GM12865 (cell line): ENCODE measurements at regions not wholly inside any gene's neighbourhood (a gene's known extent, or its start where the extent isn't known, plus 50 kb on each side); places are given as distances from the start of the nearest gene placed in this dataset.

Source experiments
- DNase-seq: peaks from one replicate; pipeline ENCODE4 v3.0.0; 2010; ENCODE audit warnings: low read depth
- H3K4me3 ChIP-seq: 2 replicates; pipeline ENCODE4 v1.5.1; 2011; ENCODE audit warnings: mild to moderate bottlenecking, low read depth, low read length, control low read depth
- TF ChIP-seq, protein P1 (sequence below): IDR thresholded peaks from 2 replicates; pipeline ENCODE4 v1.5.1; 2011; ENCODE audit warnings: low read length, control low read depth, low read depth, inconsistent platforms; ENCODE audit not compliant: insufficient read depth; ENCODE audit errors: missing control alignments

DNA sequence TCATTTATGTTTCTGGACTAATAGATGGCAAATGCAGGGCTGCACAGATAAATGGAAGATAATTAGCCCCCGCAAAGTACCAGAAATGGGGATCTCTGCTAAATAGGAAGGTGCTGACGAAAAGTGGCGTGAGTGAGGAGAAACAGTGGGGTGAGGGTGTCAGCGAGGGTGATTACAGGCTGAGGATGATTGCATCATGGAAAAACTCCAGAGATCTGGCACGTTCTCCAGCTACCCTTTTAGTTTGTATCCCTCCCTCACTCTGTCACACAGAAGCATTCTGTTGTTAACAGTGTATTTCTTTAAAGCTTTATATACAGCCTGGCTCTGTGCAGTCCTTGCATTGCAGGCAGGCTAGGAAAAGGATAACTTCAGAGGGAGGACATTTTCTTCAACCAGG, 309.6 kb upstream of the DDX53 start:
- TF ChIP-seq, protein P1, sequence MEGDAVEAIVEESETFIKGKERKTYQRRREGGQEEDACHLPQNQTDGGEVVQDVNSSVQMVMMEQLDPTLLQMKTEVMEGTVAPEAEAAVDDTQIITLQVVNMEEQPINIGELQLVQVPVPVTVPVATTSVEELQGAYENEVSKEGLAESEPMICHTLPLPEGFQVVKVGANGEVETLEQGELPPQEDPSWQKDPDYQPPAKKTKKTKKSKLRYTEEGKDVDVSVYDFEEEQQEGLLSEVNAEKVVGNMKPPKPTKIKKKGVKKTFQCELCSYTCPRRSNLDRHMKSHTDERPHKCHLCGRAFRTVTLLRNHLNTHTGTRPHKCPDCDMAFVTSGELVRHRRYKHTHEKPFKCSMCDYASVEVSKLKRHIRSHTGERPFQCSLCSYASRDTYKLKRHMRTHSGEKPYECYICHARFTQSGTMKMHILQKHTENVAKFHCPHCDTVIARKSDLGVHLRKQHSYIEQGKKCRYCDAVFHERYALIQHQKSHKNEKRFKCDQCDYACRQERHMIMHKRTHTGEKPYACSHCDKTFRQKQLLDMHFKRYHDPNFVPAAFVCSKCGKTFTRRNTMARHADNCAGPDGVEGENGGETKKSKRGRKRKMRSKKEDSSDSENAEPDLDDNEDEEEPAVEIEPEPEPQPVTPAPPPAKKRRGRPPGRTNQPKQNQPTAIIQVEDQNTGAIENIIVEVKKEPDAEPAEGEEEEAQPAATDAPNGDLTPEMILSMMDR = no peak
- H3K4me3 ChIP-seq = no peak overlapping the region
- DNase-seq = no peak

DNA sequence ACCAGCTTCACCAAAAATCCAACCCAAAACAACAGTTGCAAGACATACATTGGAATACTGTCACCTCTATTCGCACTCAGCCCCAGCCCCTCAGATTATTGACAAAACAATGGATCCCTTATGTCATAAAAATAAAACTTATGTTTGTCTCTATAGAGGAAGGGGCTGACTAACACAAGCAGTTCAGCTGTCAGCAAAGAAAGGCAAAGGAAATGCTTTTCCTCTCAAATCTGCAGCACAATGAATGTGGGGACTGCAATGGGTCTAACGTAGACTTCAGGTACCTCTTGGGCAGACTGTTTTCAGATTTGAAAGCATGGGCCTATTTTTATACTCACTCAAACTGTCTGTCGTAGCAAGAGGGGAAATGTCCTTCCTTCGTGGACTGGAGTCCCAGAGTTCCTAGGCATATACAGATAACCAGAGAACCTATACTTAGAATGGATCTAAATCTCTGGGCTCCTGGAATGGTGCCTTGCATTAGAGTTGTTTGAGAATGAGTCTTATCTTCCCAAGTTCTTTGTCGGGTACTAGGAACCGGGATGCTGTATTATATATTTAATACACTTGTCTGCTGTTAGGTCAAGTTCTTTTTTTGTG, 307.7 kb upstream of the DDX53 start:
- TF ChIP-seq, protein P1 = no peak
- no peak overlapping the region for H3K4me3 ChIP-seq
- no peak for DNase-seq

GRCh38 chrX:22698151-22698550, 301.6 kb upstream of the DDX53 start:
- TF ChIP-seq, protein P1 = no peak
- no peak overlapping the region for H3K4me3 ChIP-seq
- no peak for DNase-seq

GRCh38 chrX:22699581-22700091, 300.1 kb upstream of the DDX53 start:
- TF ChIP-seq, protein P1 = no peak
- no peak overlapping the region for H3K4me3 ChIP-seq
- no peak for DNase-seq

GRCh38 chrX:22712942-22713341, 286.8 kb upstream of the DDX53 start:
- DNase-seq = no peak
- TF ChIP-seq, protein P1 = no peak
- no peak overlapping the region for H3K4me3 ChIP-seq

- H3K4me3 ChIP-seq = no peak overlapping the region
- TF ChIP-seq, protein P1 = no peak
- no peak for DNase-seq
These were observed 269.2 kb upstream of the DDX53 start for GRCh38 chrX:22730542-22730941.

DNA sequence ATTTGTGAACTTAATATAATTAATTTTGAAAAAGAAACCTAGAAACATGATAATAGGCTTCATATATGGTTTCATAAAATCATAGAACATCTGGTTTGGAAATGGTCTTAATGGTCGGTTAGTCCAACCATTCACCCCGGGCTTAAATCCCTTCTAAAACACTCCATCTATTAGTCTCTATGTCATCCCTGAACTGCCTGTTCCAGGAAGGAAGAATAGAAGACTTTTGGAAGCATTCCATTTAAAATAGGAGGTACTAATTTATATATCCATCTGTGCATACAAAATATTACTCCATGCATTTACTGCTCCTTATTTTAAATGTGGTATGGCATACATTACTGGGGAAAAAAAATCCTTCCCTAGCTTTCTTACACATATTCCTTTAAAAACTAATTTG, 262.2 kb upstream of the DDX53 start:
- no peak overlapping the region for H3K4me3 ChIP-seq
- DNase-seq = no peak
- TF ChIP-seq, protein P1 = no peak
